Panc1 (cell line): ENCODE measurements at regions not wholly inside any gene's neighbourhood (a gene's known extent, or its start where the extent isn't known, plus 50 kb on each side); places are given as distances from the start of the nearest gene placed in this dataset.

ENCODE experiments used
- SIN3A ChIP-seq: IDR thresholded peaks from 2 replicates; pipeline ENCODE4 v1.6.1; 2012; ENCODE audit warnings: low read depth, mild to moderate bottlenecking, low read length, moderate library complexity, borderline replicate concordance; ENCODE audit not compliant: insufficient read depth
- TF ChIP-seq, protein P1 (sequence below): fragments of 450-650 bp; IDR thresholded peaks from 2 replicates; pipeline ENCODE4 v1.5.1; 2017; ENCODE audit warnings: mild to moderate bottlenecking

DNA sequence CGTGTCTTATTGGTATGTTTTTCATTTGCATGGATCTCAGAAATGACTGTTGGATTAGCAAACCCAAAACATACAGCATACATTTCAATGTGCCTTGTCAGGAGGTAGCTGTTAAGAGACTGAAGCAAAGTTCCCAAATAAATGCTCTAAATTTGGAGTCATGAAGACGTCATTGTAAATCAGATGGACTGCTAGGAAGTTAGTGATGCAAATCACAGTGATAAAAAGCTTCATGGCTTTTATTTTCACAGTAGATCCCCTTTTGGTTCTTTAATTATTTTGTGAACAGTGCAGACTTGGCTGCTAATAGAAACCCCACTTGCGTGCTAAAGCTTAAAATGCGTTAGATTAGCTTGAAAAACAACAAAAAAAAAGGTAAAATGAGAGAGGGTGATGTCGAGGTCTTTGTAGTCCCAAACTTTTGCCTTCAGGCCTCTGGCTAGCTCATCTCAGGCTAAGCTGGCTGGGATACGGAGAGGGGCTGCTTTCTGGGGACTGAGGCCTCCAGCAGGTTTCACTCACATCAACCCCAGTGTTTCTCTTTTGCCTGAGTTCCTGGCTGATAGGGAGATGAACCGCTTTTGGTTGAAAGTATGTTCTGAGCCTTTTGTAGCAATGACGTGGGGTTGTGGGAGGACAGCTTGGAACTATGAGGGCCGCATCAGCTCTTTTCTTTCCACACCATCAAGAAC, 107.1 kb upstream of the CDCA7L start:
- TF ChIP-seq, protein P1, sequence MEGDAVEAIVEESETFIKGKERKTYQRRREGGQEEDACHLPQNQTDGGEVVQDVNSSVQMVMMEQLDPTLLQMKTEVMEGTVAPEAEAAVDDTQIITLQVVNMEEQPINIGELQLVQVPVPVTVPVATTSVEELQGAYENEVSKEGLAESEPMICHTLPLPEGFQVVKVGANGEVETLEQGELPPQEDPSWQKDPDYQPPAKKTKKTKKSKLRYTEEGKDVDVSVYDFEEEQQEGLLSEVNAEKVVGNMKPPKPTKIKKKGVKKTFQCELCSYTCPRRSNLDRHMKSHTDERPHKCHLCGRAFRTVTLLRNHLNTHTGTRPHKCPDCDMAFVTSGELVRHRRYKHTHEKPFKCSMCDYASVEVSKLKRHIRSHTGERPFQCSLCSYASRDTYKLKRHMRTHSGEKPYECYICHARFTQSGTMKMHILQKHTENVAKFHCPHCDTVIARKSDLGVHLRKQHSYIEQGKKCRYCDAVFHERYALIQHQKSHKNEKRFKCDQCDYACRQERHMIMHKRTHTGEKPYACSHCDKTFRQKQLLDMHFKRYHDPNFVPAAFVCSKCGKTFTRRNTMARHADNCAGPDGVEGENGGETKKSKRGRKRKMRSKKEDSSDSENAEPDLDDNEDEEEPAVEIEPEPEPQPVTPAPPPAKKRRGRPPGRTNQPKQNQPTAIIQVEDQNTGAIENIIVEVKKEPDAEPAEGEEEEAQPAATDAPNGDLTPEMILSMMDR = no peak
- no peak for TF ChIP-seq SIN3A
